ENCODE measurements at regions not wholly inside any gene's neighbourhood (a gene's known extent, or its start where the extent isn't known, plus 50 kb on each side); places are given as distances from the start of the nearest gene placed in this dataset.
"Not testable (repeated sequence)": the region's sequence is repeated elsewhere in the genome, so short reads cannot be mapped to it uniquely, and the experiment has no call there.

- H3K79me2 ChIP-seq (ENCODE audit: insufficient read depth, low read depth); H3K4me3 ChIP-seq (IDR thresholded peaks at IDR 0.05; ENCODE audit: insufficient read depth, low read depth, low read length); H3K27me3 ChIP-seq (ENCODE audit: insufficient read depth, low read depth); H3K9ac ChIP-seq; H3K36me3 ChIP-seq (ENCODE audit: insufficient read depth); H4K20me1 ChIP-seq (ENCODE audit: insufficient read depth); H2AFZ ChIP-seq (ENCODE audit: low read depth); H3K4me2 ChIP-seq; H3K27ac ChIP-seq; H3K4me1 ChIP-seq (ENCODE audit: low read depth, poor library complexity, severe bottlenecking): not testable (repeated sequence)
These were observed 330.1 kb upstream of the AR start for GRCh38 chrX:67213686-67214085.

- no peak overlapping the region for H3K9ac ChIP-seq
- no peaks in the 10 kb centered on the region for H3K27me3 ChIP-seq (ENCODE audit: insufficient read depth, low read depth)
- TF ChIP-seq, protein P1, sequence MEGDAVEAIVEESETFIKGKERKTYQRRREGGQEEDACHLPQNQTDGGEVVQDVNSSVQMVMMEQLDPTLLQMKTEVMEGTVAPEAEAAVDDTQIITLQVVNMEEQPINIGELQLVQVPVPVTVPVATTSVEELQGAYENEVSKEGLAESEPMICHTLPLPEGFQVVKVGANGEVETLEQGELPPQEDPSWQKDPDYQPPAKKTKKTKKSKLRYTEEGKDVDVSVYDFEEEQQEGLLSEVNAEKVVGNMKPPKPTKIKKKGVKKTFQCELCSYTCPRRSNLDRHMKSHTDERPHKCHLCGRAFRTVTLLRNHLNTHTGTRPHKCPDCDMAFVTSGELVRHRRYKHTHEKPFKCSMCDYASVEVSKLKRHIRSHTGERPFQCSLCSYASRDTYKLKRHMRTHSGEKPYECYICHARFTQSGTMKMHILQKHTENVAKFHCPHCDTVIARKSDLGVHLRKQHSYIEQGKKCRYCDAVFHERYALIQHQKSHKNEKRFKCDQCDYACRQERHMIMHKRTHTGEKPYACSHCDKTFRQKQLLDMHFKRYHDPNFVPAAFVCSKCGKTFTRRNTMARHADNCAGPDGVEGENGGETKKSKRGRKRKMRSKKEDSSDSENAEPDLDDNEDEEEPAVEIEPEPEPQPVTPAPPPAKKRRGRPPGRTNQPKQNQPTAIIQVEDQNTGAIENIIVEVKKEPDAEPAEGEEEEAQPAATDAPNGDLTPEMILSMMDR (conservative IDR thresholded peaks at IDR 0.05; ENCODE audit: low read depth, low read length) = no peak
- H3K36me3 ChIP-seq (ENCODE audit: insufficient read depth) = no peaks in the 10 kb centered on the region
- no peaks in the 10 kb centered on the region for H3K4me1 ChIP-seq (ENCODE audit: low read depth, poor library complexity, severe bottlenecking)
- no peaks in the 10 kb centered on the region for H3K79me2 ChIP-seq (ENCODE audit: insufficient read depth, low read depth)
- H2AFZ ChIP-seq (ENCODE audit: low read depth) = no peak overlapping the region
- no peaks in the 10 kb centered on the region for H4K20me1 ChIP-seq (ENCODE audit: insufficient read depth)
- no peak overlapping the region for H3K27ac ChIP-seq
- no peak overlapping the region for H3K4me3 ChIP-seq (IDR thresholded peaks at IDR 0.05; ENCODE audit: insufficient read depth, low read depth, low read length)
- no peak overlapping the region for H3K4me2 ChIP-seq
These were observed 335.9 kb upstream of the AR start for GRCh38 chrX:67207912-67208311.

DNA sequence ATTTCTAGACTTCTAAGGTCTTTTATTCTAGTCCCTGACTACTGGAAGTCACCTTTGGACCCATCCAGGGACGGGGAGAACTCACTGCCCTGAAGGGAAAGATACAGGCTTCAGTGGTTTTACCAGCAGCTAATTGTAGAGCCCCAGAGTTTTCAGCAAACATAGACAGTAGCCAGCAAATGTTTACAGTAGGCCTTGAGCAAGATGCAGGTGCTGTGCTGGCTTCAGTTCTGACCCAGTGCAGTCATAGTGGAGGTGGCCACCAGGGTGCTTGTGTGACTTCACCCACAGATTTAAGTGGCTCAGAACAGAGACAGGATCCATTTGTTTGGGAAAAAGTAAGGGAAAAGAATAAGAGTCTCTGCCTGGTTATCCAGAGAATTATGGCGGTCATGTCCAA, 384.4 kb upstream of the AR start:
- H4K20me1 ChIP-seq (ENCODE audit: insufficient read depth) = no peaks in the 10 kb centered on the region
- TF ChIP-seq, protein P1 (conservative IDR thresholded peaks at IDR 0.05; ENCODE audit: low read depth, low read length) = no peak
- no peaks in the 10 kb centered on the region for H3K79me2 ChIP-seq (ENCODE audit: insufficient read depth, low read depth)
- no peak overlapping the region for H3K9ac ChIP-seq
- no peak overlapping the region for H3K4me2 ChIP-seq
- H3K27ac ChIP-seq = no peak overlapping the region
- H2AFZ ChIP-seq (ENCODE audit: low read depth) = no peak overlapping the region
- H3K4me3 ChIP-seq (IDR thresholded peaks at IDR 0.05; ENCODE audit: insufficient read depth, low read depth, low read length) = no peak overlapping the region
- H3K36me3 ChIP-seq (ENCODE audit: insufficient read depth) = no peaks in the 10 kb centered on the region
- no peaks in the 10 kb centered on the region for H3K27me3 ChIP-seq (ENCODE audit: insufficient read depth, low read depth)
- no peaks in the 10 kb centered on the region for H3K4me1 ChIP-seq (ENCODE audit: low read depth, poor library complexity, severe bottlenecking)

DNA sequence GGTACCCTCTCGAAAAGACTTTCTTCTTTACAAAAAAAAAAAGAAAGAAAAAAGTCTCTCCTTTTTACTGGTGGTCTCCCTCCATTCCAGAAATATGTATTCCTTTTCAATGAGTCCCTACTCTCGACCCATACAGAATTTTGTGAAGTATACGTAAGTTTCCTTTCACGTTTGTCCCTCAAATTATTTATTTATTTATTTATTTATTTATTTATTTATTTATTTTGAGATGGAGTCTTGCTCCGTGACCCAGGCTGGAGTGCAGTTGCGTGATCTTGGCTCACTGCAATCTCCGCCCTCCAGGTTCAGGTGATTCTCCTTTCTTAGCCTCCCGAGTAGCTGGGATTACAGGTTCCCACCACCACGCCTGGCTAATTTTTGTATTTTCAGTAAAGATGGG, 429.2 kb upstream of the AR start:
- Histone ChIP-seq H4K20me1 (ENCODE audit: insufficient read depth) (no peaks in the 10 kb centered on the region), H3K4me2 (no peak overlapping the region), H3K9ac (no peak overlapping the region), H3K27me3 (ENCODE audit: insufficient read depth, low read depth) (no peaks in the 10 kb centered on the region), H3K27ac (no peak overlapping the region), H3K4me3 (IDR thresholded peaks at IDR 0.05; ENCODE audit: insufficient read depth, low read depth, low read length) (no peak overlapping the region), H3K36me3 (ENCODE audit: insufficient read depth) (no peaks in the 10 kb centered on the region), H3K79me2 (ENCODE audit: insufficient read depth, low read depth) (no peaks in the 10 kb centered on the region), H2AFZ (ENCODE audit: low read depth) (no peak overlapping the region), H3K4me1 (ENCODE audit: low read depth, poor library complexity, severe bottlenecking) (no peaks in the 10 kb centered on the region)
- TF ChIP-seq, protein P1 (conservative IDR thresholded peaks at IDR 0.05; ENCODE audit: low read depth, low read length) = no peak

DNA sequence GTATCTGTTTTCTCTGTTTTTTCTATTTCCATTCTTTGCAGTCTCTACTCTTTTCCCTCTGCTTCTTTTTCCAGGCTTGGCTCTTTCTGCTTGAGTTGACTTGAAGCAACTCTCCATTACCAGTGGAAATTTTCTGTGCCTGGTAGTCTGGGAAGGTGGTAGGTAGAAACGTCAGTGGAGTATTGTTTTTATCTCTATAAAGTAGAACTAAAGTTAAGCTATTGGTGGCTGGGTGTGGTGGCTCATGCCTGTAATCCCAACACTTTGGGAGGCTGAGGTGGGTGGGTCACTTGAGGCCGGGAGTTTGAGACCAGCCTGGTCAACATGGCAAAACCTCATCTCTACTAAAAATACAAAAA, 438.1 kb upstream of the AR start:
- Histone ChIP-seq H3K36me3 (ENCODE audit: insufficient read depth) (no peaks in the 10 kb centered on the region), H3K27me3 (ENCODE audit: insufficient read depth, low read depth) (no peaks in the 10 kb centered on the region), H4K20me1 (ENCODE audit: insufficient read depth) (no peaks in the 10 kb centered on the region), H2AFZ (ENCODE audit: low read depth) (no peak overlapping the region), H3K9ac (no peak overlapping the region), H3K27ac (no peak overlapping the region), H3K4me1 (ENCODE audit: low read depth, poor library complexity, severe bottlenecking) (no peaks in the 10 kb centered on the region), H3K79me2 (ENCODE audit: insufficient read depth, low read depth) (no peaks in the 10 kb centered on the region), H3K4me2 (no peak overlapping the region), H3K4me3 (IDR thresholded peaks at IDR 0.05; ENCODE audit: insufficient read depth, low read depth, low read length) (no peak overlapping the region)
- TF ChIP-seq, protein P1 (conservative IDR thresholded peaks at IDR 0.05; ENCODE audit: low read depth, low read length) = no peak
